Type B pancreatic cell (in vitro differentiated cells): ENCODE measurements at regions not wholly inside any gene's neighbourhood (a gene's known extent, or its start where the extent isn't known, plus 50 kb on each side); places are given as distances from the start of the nearest gene placed in this dataset.
"Not testable (repeated sequence)": the region's sequence is repeated elsewhere in the genome, so short reads cannot be mapped to it uniquely, and the experiment has no call there.

Source experiments
- DNase-seq: peaks from one replicate; pipeline ENCODE4 v3.0.0; 2021; ENCODE audit warnings: mixed read lengths; ENCODE audit not compliant: unreplicated experiment; ENCODE audit errors: extremely low spot score
- H3K27ac Mint-ChIP-seq: 2 replicates; pipeline ENCODE4 v1.8.0; 2021; ENCODE audit warnings: mild to moderate bottlenecking, mixed read lengths
- H3K27me3 Mint-ChIP-seq: 2 replicates; pipeline ENCODE4 v1.8.0; 2021; ENCODE audit warnings: mixed read lengths
- H3K36me3 Mint-ChIP-seq: 2 replicates; pipeline ENCODE4 v1.8.0; 2021; ENCODE audit warnings: mixed read lengths
- H3K4me1 Mint-ChIP-seq: one replicate; pipeline ENCODE4 v1.8.0; 2021; ENCODE audit warnings: mixed read lengths; ENCODE audit not compliant: unreplicated experiment
- H3K4me3 Mint-ChIP-seq: 2 replicates; pipeline ENCODE4 v1.8.0; 2021; ENCODE audit warnings: mild to moderate bottlenecking, mixed read lengths
- H3K9me3 Mint-ChIP-seq: 2 replicates; pipeline ENCODE4 v1.8.0; 2021; ENCODE audit warnings: mixed read lengths
- TF ChIP-seq, protein P1 (sequence below): fragments of 200-600 bp; sonication (generic); conservative IDR thresholded peaks from 2 replicates; pipeline ENCODE4 v1.5.0; 2021; ENCODE audit warnings: antibody characterized with exemption, mild to moderate bottlenecking

- Mint-ChIP-seq H3K36me3 (no peaks in the 10 kb centered on the region), H3K9me3 (no peaks in the 10 kb centered on the region), H3K27ac (no peak overlapping the region), H3K27me3 (peaks cover 54% of the 10 kb centered on the region), H3K4me3 (no peak overlapping the region), H3K4me1 (peaks cover 11% of the 10 kb centered on the region)
- DNase-seq: no peak
- TF ChIP-seq, protein P1, sequence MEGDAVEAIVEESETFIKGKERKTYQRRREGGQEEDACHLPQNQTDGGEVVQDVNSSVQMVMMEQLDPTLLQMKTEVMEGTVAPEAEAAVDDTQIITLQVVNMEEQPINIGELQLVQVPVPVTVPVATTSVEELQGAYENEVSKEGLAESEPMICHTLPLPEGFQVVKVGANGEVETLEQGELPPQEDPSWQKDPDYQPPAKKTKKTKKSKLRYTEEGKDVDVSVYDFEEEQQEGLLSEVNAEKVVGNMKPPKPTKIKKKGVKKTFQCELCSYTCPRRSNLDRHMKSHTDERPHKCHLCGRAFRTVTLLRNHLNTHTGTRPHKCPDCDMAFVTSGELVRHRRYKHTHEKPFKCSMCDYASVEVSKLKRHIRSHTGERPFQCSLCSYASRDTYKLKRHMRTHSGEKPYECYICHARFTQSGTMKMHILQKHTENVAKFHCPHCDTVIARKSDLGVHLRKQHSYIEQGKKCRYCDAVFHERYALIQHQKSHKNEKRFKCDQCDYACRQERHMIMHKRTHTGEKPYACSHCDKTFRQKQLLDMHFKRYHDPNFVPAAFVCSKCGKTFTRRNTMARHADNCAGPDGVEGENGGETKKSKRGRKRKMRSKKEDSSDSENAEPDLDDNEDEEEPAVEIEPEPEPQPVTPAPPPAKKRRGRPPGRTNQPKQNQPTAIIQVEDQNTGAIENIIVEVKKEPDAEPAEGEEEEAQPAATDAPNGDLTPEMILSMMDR: no peak
Observed at GRCh38 chr7:131687296-131687695, 130.9 kb upstream of the PODXL start.

GRCh38 chr7:131686833-131687232 is 130.4 kb upstream of the PODXL start:
- Mint-ChIP-seq H3K27ac (no peak overlapping the region), H3K27me3 (peaks cover 50% of the 10 kb centered on the region), H3K4me3 (no peak overlapping the region), H3K9me3 (no peaks in the 10 kb centered on the region), H3K36me3 (no peaks in the 10 kb centered on the region), H3K4me1 (peaks cover 6% of the 10 kb centered on the region)
- TF ChIP-seq, protein P1: no peak
- DNase-seq: no peak

DNA sequence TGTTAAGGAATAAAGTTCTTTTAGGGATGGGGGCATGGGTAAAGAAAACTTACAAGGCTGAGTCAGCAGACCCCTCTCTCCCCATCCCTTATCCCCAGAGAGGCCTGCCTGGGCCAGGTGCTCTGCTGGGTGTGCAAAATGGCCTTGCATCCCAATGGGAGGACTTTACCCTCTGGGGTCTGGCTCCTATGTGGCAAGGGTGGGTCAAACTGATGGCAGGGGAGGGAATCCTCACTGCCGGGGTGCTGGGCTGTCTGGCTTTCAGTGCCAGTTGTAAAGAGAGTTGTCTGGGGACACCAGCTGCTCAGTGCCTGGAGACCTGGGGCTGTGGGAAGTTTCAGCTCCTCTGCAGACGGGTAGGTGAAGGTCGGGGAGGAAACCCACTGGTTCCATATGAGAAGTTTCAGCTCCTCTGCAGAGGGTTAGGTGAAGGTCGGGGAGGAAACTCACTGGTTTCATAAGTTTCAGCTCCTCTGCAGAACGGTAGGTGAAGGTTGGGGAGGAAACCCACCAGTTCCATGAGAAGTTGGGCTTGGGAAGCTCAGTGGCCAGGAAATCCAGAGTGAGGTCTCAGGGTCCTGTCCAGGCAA is 127.2 kb upstream of the PODXL start:
- TF ChIP-seq, protein P1: no peak
- H3K4me3 Mint-ChIP-seq: no peak overlapping the region
- H3K27me3 Mint-ChIP-seq: peaks cover 30% of the 10 kb centered on the region
- DNase-seq: no peak
- no peaks in the 10 kb centered on the region for H3K4me1 Mint-ChIP-seq
- no peaks in the 10 kb centered on the region for H3K36me3 Mint-ChIP-seq
- peaks cover 5% of the 10 kb centered on the region for H3K9me3 Mint-ChIP-seq
- H3K27ac Mint-ChIP-seq: no peak overlapping the region

- no peak for DNase-seq
- H3K27ac Mint-ChIP-seq: no peak overlapping the region
- peaks cover 18% of the 10 kb centered on the region for H3K27me3 Mint-ChIP-seq
- no peak overlapping the region for H3K4me3 Mint-ChIP-seq
- TF ChIP-seq, protein P1: no peak
- H3K9me3 Mint-ChIP-seq: peaks cover 5% of the 10 kb centered on the region
- no peaks in the 10 kb centered on the region for H3K36me3 Mint-ChIP-seq
- H3K4me1 Mint-ChIP-seq: no peaks in the 10 kb centered on the region
Observed at GRCh38 chr7:131681961-131682360, 125.5 kb upstream of the PODXL start.

DNA sequence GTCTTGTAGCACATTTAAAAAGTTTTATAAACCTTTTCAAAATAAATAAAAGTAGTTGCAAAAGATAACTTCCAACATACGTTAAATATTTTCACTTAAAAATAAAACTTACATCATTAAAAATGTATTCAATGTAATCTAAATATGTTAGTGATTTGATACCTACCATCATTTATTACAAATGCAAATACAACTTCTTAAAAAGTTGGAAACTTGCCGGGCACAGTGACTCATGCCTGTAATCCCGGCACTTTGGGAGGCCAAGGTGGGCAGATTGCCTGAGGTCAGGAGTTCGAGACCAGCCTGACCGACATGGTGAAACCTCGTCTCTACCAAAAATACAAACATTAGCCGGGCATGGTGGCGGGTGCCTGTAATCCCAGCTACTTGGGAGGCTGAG is 122.6 kb upstream of the PODXL start:
- not testable (repeated sequence) for H3K36me3 Mint-ChIP-seq, H3K27me3 Mint-ChIP-seq, H3K9me3 Mint-ChIP-seq, H3K4me1 Mint-ChIP-seq, DNase-seq, H3K4me3 Mint-ChIP-seq, H3K27ac Mint-ChIP-seq

- not testable (repeated sequence) for H3K4me3 Mint-ChIP-seq, H3K27ac Mint-ChIP-seq, DNase-seq, H3K4me1 Mint-ChIP-seq, H3K9me3 Mint-ChIP-seq, H3K36me3 Mint-ChIP-seq
- peaks cover 20% of the 10 kb centered on the region for H3K27me3 Mint-ChIP-seq
Observed at GRCh38 chr7:131676850-131677249, 120.4 kb upstream of the PODXL start.

DNA sequence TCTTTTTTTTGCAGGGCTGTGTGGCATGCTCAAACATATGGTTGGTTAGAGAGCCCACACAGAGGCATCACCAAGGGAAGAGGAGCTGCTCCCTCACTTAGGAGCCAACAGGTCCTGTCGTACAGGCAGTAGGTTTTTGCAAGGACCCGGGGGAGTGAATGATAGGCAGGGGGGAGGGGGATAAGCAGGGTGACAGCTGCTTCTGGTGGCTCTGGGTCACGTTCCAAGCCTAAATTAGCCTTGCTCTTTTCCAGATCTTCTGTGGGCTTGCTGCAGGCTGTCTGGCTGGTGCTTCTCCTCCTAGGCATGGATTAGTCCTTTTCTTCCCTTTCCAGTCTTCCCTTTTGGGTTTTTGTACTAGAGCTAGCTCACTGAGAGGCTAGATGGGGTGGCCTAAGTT is 117.7 kb upstream of the PODXL start:
- Mint-ChIP-seq H3K27me3 (peaks cover 40% of the 10 kb centered on the region), H3K36me3 (no peaks in the 10 kb centered on the region), H3K9me3 (no peaks in the 10 kb centered on the region), H3K27ac (no peak overlapping the region), H3K4me1 (no peaks in the 10 kb centered on the region), H3K4me3 (no peak overlapping the region)
- TF ChIP-seq, protein P1: no peak
- no peak for DNase-seq
